Small intestine (tissue), 7 donors: ENCODE measurements at regions not wholly inside any gene's neighbourhood (a gene's known extent, or its start where the extent isn't known, plus 50 kb on each side); places are given as distances from the start of the nearest gene placed in this dataset.

Experiments used
- DNase-seq, 2 donors: peaks; one replicate each; pipeline versions ENCODE4 v3.0.0 to v3.0.0-alpha.2; 2013
- FAIRE-seq: peaks from 2 replicates; lab custom pipeline; 2012; peaks lifted over from hg19 to GRCh38; lab: Jason Lieb, UNC
- H3K27ac ChIP-seq, 3 donors: one replicate each; pipeline ENCODE4 v1.5.1; 2013; ENCODE audit warnings: low read length in 2 of 3, mild to moderate bottlenecking in 2 of 3, control low read depth in 1 of 3, inconsistent platforms in 1 of 3, low read depth in 1 of 3, moderate library complexity in 1 of 3
- H3K27me3 ChIP-seq, 3 donors: one replicate each; pipeline ENCODE4 v1.6.1; 2013; ENCODE audit warnings: low read length in 3 of 3, inconsistent platforms in 1 of 3; ENCODE audit not compliant: control insufficient read depth in 3 of 3, insufficient read depth in 3 of 3
- H3K36me3 ChIP-seq, 3 donors: one replicate each; pipeline ENCODE4 v1.6.1; 2013; ENCODE audit warnings: low read length in 3 of 3, inconsistent platforms in 1 of 3, low read depth in 1 of 3, mild to moderate bottlenecking in 1 of 3, moderate library complexity in 1 of 3; ENCODE audit not compliant: control insufficient read depth in 3 of 3, insufficient read depth in 2 of 3
- H3K4me1 ChIP-seq, 3 donors: one replicate each; pipeline ENCODE4 v1.6.1; 2013; ENCODE audit warnings: low read length in 2 of 3, inconsistent platforms in 1 of 3, low read depth in 1 of 3, mild to moderate bottlenecking in 1 of 3, moderate library complexity in 1 of 3; ENCODE audit not compliant: control insufficient read depth in 3 of 3, insufficient read depth in 2 of 3
- H3K4me3 ChIP-seq, 3 donors: one replicate each; pipeline ENCODE4 v1.5.1; 2013; ENCODE audit warnings: low read length in 3 of 3, control low read depth in 1 of 3, inconsistent platforms in 1 of 3, low read depth in 1 of 3, mild to moderate bottlenecking in 1 of 3, moderate library complexity in 1 of 3
- H3K9me3 ChIP-seq, 2 donors: one replicate each; pipeline ENCODE4 v1.6.1; 2013; ENCODE audit warnings: low read depth in 1 of 2, low read length in 1 of 2; ENCODE audit not compliant: control insufficient read depth in 2 of 2, insufficient read depth in 1 of 2
- WGBS, 3 donors: extraction: QIAGEN DNeasy Blood & Tissue Kit; methylation state at CpG; one replicate each; pipeline ENCODE4 v1.1.7; 2013; 5-methylcytosine and 5-hydroxymethylcytosine counted together
- donor health status: healthy with polysubstance abuse.
- donor health status: control.
- donor health status: control.
- donor health status: Bipolar disorder and iron deficiency.
- donor health status: healthy.

DNA sequence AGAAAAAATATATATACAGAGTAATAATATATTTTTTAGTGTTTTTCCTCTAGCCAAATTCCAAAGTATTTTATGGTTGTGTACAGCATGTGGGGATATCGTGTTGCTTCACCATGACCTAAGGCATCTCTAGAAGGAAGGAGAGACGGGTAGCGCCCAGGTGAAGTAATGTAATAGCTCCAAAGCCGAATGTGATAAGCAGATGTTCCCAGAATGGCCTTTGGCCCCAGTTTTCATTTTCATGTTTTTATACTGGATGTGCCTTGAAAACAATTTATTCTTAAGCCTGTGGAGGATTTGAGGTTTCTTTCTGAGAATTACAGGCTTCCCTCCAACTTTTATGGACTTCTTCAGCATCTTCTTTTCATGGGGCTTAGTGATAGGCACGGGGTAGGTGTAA, 587.9 kb upstream of the KIRREL3 start:
- DNase-seq (peak in 1 of 2 donors; percentile 55), FAIRE-seq (no peak)
- no peak overlapping the region for H3K27ac ChIP-seq
- H3K36me3 ChIP-seq, result no peaks in the 10 kb centered on the region
- 32 to 72% (median 50%) methylated on average over 5 of the region's 5 CpGs for WGBS, 3 donors
- H3K4me3 ChIP-seq, result no peak overlapping the region
- no peaks in the 10 kb centered on the region for H3K27me3 ChIP-seq
- peaks cover 0 to 2% (median 0%) of the 10 kb centered on the region in 3 donors for H3K4me1 ChIP-seq
- H3K9me3 ChIP-seq, result no peaks in the 10 kb centered on the region

DNA sequence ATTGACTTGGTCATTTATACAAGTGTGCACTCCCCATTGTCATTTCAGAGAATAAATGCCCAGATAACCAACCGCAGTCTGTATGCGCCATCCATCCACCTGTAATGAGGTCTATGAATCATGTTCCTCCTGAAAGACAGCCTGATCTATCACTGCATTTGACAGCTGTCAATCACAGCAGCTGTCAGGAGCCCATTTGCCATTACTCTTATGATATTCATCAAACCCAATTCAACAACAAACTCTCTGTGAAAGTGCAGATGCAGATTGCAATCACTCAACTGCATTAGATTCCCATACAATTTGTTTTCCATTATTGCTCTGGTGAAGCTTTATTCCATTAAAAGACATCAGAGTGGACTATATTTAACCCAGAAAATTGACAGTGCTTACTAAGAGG, 586.9 kb upstream of the KIRREL3 start:
- H3K27me3 ChIP-seq, result no peaks in the 10 kb centered on the region
- no peaks in the 10 kb centered on the region for H3K9me3 ChIP-seq
- H3K36me3 ChIP-seq, result no peaks in the 10 kb centered on the region
- no peak for DNase-seq
- FAIRE-seq, result no peak
- no peak overlapping the region for H3K27ac ChIP-seq
- peaks cover 0 to 2% (median 0%) of the 10 kb centered on the region in 3 donors for H3K4me1 ChIP-seq
- WGBS, 3 donors, result 97 to 100% (median 97%) methylated on average over 2 of the region's 2 CpGs
- H3K4me3 ChIP-seq, result no peak overlapping the region

DNA sequence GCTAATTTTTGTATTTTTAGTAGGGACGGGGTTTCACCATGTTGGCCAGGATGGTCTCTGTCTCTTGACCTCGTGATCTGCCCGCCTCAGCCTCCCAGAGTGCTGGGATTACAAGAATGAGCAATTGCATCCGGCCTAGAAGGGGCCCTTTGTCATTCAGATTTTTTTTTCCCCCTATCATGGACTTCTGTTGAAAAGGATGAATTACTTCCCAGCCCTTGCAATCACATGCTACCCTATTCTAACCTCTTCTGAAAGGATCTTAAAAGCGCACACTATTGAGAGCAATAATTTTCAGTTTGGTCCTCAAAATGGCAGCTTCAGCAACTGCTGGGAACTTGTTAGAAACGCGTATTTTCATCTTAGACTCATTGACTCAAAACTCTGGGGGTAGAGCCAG, 575.6 kb upstream of the KIRREL3 start:
- Histone ChIP-seq H3K36me3 (no peaks in the 10 kb centered on the region), H3K27ac (no peak overlapping the region), H3K9me3 (no peaks in the 10 kb centered on the region), H3K27me3 (no peaks in the 10 kb centered on the region), H3K4me1 (no peaks in the 10 kb centered on the region), H3K4me3 (no peak overlapping the region)
- FAIRE-seq (no peak), DNase-seq (no peak)
- WGBS, 3 donors, result 79 to 85% (median 80%) methylated on average over 7 of the region's 7 CpGs

DNA sequence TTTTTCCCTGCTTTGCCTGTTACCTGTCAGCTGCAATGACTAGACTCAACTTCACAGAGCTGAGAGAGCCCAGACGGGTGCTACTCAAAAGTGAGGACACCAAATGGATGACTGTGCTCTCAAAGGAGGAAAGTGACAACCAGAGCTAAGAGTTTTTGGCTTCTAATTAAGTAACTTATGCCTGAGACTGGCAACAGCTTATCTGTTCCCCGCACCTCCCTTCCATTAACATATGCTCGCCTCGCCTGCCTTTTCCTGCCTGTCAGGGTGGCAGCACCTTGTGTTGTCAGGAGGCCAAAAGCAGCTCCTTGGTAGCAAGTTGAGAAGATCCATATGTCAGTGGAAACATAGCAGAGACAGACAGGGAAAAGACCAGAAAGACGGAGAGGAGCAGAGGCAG, 573.9 kb upstream of the KIRREL3 start:
- Histone ChIP-seq H3K9me3 (no peaks in the 10 kb centered on the region), H3K27me3 (no peaks in the 10 kb centered on the region), H3K27ac (no peak overlapping the region), H3K36me3 (no peaks in the 10 kb centered on the region), H3K4me1 (no peaks in the 10 kb centered on the region), H3K4me3 (no peak overlapping the region)
- DNase-seq, result no peak
- no peak for FAIRE-seq
- 69 to 70% (median 70%) methylated on average over 5 of the region's 5 CpGs for WGBS, 3 donors

DNA sequence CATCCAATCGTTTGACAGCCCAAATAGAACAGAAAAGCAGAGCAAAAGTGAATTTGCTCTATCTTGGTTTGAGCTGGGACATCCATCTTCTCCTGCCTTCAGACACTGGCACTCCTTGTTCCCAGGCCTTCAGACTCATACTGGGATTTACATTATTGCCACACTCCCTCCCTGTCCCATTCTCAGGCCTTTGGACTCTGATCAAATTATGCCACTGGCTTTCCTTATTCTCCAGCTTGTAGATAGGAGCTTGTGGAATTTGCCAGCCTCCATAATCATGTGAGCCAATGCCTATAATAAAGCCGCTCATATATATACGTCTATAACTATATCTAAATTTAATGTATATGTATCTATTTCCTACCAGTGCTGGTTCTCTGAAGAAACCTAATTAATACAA, 568.3 kb upstream of the KIRREL3 start:
- WGBS, 3 donors, result 56 to 64% (median 56%) methylated on average over 3 of the region's 3 CpGs
- H3K9me3 ChIP-seq, result no peaks in the 10 kb centered on the region
- no peaks in the 10 kb centered on the region for H3K27me3 ChIP-seq
- peak; percentile 4 to 73 for DNase-seq
- no peak for FAIRE-seq
- H3K4me3 ChIP-seq, result no peak overlapping the region
- peak overlapping the region in 1 of 3 donors; percentile 61 for H3K27ac ChIP-seq
- H3K36me3 ChIP-seq, result no peaks in the 10 kb centered on the region
- peaks cover 0 to 9% (median 0%) of the 10 kb centered on the region in 3 donors for H3K4me1 ChIP-seq

DNA sequence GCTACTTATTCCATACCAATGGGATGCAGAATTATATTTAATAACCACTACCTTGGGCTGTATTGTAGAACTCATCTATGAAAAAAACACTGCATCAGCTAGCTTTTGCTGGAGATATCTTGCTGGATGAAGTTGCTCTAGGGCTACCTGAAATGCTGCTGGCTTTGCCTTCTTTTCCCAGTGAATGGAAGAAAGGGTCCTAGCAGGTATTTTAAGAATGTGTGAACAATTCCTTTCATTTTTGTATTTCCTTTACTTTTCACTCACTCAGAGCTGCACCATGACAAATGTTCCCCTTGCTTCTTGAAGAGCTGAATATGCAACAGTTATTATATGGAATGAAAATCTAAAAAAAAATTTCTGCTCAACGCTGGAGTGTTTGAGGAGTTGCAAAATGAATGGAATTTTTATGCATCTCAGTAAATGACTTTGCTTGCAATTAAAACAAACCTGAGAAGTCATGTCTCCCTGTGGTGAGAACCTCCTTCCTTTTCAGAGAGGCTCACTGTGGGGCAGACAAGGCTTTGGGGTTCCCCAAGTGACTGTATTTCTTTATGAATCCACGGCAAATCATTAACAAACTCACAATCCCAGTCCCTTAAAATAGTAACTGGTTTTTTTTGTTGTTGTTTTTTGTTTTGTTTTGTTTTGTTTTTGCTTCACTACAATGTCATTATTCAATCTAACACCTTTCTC, 566.8 kb upstream of the KIRREL3 start:
- no peaks in the 10 kb centered on the region for H3K36me3 ChIP-seq
- FAIRE-seq, result no peak
- H3K27me3 ChIP-seq, result no peaks in the 10 kb centered on the region
- H3K4me3 ChIP-seq, result no peak overlapping the region
- no peaks in the 10 kb centered on the region for H3K9me3 ChIP-seq
- H3K27ac ChIP-seq, result no peak overlapping the region
- 57 to 59% (median 57%) methylated on average over 2 of the region's 2 CpGs for WGBS, 3 donors
- H3K4me1 ChIP-seq, result peaks cover 0 to 9% (median 0%) of the 10 kb centered on the region in 3 donors
- no peak for DNase-seq

DNA sequence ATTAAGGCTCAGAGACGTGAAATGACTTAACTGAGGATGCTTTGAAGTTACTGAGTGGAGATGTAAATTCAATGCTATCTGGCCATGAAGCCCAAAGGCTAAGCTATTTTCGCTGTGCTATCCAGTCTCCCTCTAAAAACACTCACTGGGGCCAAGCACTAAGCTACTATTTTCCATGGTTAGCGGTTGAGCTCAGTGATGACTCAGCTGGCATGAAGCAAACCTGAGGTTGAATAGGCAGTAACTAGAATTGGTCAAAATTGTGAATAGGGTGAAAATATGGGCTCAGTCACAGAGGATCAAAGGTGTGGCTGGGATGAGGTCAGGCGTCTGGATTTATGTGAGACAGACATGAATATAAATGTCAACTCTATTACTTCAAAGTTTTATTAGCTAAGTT, 564.2 kb upstream of the KIRREL3 start:
- peaks cover 0 to 9% (median 0%) of the 10 kb centered on the region in 3 donors for H3K4me1 ChIP-seq
- no peak overlapping the region for H3K27ac ChIP-seq
- no peak for DNase-seq
- H3K36me3 ChIP-seq, result no peaks in the 10 kb centered on the region
- no peaks in the 10 kb centered on the region for H3K27me3 ChIP-seq
- 75 to 88% (median 78%) methylated on average over 4 of the region's 4 CpGs for WGBS, 3 donors
- no peaks in the 10 kb centered on the region for H3K9me3 ChIP-seq
- H3K4me3 ChIP-seq, result no peak overlapping the region
- no peak for FAIRE-seq

DNA sequence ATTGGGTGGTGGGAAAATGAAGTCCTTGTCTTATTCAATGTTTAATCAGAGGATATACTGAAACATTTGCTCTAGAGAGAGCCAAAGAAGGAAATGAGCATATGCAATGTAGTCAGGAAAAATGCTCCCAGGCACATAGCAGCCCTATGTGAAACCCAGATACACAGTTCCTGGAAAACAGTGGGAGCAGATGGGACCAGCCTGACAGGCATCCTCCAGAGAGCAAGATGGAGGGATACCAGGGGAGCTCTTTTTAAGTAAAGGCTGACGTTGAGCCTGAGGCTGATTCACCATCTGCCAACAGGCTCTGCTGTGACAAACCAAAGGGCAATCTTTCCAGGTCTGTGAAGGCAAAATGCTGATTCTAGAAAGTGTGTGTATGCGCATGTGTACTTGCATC, 559.4 kb upstream of the KIRREL3 start:
- WGBS, 3 donors, result 49 to 64% (median 63%) methylated on average over 2 of the region's 2 CpGs
- DNase-seq, result no peak
- no peaks in the 10 kb centered on the region for H3K4me1 ChIP-seq
- no peaks in the 10 kb centered on the region for H3K9me3 ChIP-seq
- no peaks in the 10 kb centered on the region for H3K36me3 ChIP-seq
- no peak overlapping the region for H3K27ac ChIP-seq
- no peak overlapping the region for H3K4me3 ChIP-seq
- no peak for FAIRE-seq
- no peaks in the 10 kb centered on the region for H3K27me3 ChIP-seq

DNA sequence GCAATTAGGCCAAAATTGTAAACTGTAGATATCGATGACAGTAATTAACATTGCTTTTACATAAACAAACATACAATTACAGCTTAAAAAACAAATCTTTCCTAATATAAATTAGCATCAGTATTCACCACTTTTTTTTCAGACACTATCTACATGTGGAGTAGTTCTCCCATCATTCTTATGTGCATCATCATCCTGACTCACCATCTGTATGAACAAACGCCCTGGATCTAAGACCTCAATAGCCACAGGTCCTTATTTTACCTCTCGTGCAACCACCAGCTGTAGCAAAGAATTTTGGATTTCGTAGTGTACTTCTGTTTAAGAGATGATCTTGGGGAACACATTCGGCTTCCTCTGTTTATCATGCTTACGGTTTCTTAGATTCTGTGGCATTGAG, 551.9 kb upstream of the KIRREL3 start:
- 74 to 77% (median 77%) methylated on average over 6 of the region's 6 CpGs for WGBS, 3 donors
- H3K4me3 ChIP-seq, result no peak overlapping the region
- H3K4me1 ChIP-seq, result no peaks in the 10 kb centered on the region
- H3K27me3 ChIP-seq, result no peaks in the 10 kb centered on the region
- H3K9me3 ChIP-seq, result no peaks in the 10 kb centered on the region
- DNase-seq (no peak), FAIRE-seq (no peak)
- H3K36me3 ChIP-seq, result no peaks in the 10 kb centered on the region
- no peak overlapping the region for H3K27ac ChIP-seq
